ENCODE measurements at regions not wholly inside any gene's neighbourhood (a gene's known extent, or its start where the extent isn't known, plus 50 kb on each side); places are given as distances from the start of the nearest gene placed in this dataset.
"Not testable (repeated sequence)": the region's sequence is repeated elsewhere in the genome, so short reads cannot be mapped to it uniquely, and the experiment has no call there.

DNA sequence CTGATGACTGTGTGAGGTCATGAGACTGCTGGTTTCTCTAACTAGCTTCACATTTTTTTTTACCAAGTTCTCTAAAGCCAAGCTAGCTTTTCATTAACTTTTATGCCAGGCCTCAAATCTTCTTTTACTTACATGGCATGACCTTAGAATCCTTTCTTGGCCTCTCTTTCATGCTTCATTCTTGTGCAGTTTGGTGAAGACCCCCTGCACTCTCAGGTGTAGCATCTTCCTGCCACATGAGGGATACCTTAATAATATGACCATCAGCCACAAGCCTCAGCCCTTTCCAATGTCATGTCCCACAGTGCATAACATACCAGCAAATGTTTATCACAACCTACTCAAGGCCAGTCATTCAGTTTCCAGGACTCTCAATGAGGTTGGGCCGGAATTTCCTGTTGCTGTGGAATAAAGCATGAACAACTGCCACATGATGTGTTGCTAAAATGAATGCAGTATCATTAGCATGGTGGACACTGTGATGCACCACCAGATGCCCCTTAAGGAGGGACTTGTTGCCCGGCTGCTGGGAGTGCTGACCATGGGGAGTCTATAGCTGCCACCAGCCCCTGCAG lies 72.2 kb downstream of the RIN2 start:
- H3K27ac ChIP-seq (ENCODE audit: low read depth, low read length): no peak overlapping the region
- 83 to 92% (median 86%) methylated on average over 2 of the region's 2 CpGs for WGBS, 3 donors

GRCh38 chr20:19832875-19833274 lies 74.8 kb downstream of the RIN2 start:
- no peak overlapping the region for H3K27ac ChIP-seq (ENCODE audit: low read depth, low read length)
- 63 to 75% (median 67%) methylated on average over 5 of the region's 5 CpGs for WGBS, 3 donors

- H3K27ac ChIP-seq (ENCODE audit: low read depth, low read length): no peak overlapping the region
- WGBS, 3 donors: 77 to 81% (median 81%) methylated on average over 6 of the region's 6 CpGs
These were observed 75.3 kb downstream of the RIN2 start for GRCh38 chr20:19833395-19833794.

- no peak overlapping the region for H3K27ac ChIP-seq (ENCODE audit: low read depth, low read length)
- 85 to 90% (median 88%) methylated on average over 4 of the region's 4 CpGs for whole genome bisulfite sequencing, 3 donors
These were observed 76.2 kb downstream of the RIN2 start for GRCh38 chr20:19834287-19834686.

DNA sequence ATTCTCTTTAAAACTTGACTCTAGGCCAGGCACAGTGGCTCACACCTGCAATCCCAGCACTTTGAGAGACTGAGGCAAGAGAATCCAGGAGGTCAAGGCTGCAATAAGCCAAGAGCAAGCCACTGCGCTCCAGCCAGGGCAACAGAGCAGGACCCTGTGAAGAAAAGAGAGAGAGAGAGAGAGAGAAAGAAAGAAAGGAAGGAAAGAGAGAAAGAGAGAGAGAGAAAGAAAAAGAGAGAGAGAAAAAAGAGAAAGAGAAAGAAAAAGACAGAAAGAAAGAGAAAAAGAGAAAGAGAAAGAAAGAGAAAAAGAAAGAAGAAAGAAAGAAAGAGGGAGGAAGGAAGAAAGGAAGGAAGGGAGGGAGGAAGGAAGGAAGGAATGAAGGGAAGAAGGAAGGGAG lies 76.7 kb downstream of the RIN2 start:
- H3K27ac ChIP-seq (ENCODE audit: low read depth, low read length): no peak overlapping the region
- WGBS, 3 donors: 97 to 100% (median 98%) methylated on average over 1 of the region's 1 CpG

DNA sequence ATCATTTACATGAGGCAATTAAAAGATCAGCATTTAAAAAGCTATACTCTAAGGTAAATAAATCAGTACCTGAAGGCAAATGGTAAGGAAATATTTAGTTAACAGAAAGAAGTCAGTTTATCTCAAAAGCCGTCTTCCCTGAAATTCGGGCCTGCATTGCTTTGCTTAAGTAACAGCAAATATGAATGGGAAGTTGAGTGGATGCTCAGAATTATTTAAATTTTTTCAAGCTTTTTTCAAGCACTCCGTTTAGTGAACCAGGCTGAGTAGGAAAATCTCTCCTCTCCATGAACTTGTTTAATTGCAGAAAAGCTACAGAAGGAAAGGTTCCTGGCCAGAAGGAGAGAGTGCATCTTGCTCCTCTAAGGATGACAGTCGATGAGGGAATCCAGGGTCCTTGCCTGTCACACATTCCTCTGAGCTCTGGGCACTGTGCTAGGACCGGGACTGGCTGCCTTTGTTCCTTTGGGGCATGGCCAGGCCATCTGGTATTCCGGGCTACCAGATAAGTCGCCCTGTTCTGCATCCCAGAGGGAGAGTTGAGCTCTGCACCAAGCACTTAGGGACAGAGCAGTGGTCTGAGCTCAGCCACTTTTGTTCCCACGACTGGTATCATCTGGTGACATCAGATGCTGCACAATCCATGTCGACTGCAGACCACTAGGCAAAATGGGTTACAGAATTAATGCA lies 77.6 kb downstream of the RIN2 start:
- no peak overlapping the region for H3K27ac ChIP-seq (ENCODE audit: low read depth, low read length)
- 65 to 82% (median 75%) methylated on average over 9 of the region's 9 CpGs for WGBS, 3 donors

- H3K27ac ChIP-seq (ENCODE audit: low read depth, low read length): no peak overlapping the region
- 80 to 87% (median 86%) methylated on average over 5 of the region's 5 CpGs for WGBS, 3 donors
These were observed 80.4 kb downstream of the RIN2 start for GRCh38 chr20:19838468-19838867.

GRCh38 chr20:19839053-19839452 lies 81.0 kb downstream of the RIN2 start:
- H3K27ac ChIP-seq (ENCODE audit: low read depth, low read length): no peak overlapping the region
- WGBS, 3 donors: 87 to 96% (median 96%) methylated on average over 9 of the region's 9 CpGs

DNA sequence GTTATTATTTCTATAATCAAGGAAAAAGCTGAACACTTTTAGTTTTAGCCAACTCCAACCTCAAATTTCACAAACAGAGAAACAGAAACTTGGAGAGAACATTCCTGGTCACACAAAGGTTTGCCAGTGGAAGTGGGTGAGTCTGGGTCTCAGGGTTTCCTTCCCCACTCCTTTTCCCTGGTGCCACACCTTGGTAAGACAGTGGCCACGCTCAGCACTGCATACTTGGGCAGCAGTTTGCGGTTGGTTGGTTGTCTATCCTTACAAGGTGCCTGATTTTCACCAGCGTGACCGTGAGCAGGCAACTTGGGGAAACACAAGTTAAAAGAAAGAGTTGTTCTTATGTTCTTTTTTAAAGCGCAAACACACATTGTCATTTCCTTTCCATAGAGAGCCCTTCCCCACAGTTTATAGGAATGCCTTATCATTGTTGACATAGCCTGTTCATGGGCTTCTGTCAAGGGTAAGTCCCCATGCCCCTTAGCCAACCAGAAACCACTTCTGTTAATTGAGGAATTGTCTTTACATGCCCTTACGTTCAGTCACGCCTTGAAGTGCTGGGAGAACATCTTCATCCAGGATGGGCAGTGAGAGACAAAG lies 82.2 kb downstream of the RIN2 start:
- WGBS, 3 donors: 60 to 90% (median 67%) methylated on average over 7 of the region's 7 CpGs
- no peak overlapping the region for H3K27ac ChIP-seq (ENCODE audit: low read depth, low read length)

DNA sequence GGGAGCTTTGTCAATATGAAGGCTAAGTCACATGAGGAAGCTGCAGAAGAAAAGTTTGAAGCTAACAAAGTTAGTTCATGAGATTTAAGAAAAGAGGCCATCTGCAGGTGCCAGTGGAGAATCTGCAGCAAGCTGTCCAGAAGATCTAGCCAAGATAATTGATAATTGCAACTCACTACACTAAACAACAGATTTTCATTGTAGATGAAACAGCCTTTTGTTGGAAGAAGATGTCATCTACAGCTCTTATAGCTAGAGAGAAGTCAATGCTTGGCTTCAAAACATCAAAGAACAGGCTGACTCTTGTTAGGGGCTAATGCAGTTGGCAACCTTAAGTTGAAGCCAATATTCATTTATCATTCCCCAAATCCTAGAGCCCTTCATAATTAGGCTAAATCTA lies 83.7 kb downstream of the RIN2 start:
- no peak overlapping the region for H3K27ac ChIP-seq (ENCODE audit: low read depth, low read length)

DNA sequence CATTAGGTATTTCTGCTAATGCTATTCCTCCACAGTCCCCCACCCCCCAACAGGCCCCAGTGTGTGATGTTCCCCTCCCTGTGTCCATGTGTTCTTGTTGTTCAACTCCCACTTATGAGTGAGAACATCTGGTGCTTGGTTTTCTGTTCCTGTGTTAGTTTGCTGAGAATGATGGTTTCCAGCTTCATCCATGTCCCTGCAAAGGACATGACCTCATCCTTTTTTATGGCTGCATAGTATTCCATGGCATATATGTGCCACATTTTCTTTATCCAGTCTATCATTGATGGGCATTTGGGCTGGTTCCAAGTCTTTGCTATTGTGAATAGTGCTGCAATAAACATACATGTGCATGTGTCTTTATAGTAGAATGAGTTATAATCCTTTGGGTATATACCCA lies 86.8 kb downstream of the RIN2 start:
- not testable (repeated sequence) for H3K27ac ChIP-seq (ENCODE audit: low read depth, low read length)

DNA sequence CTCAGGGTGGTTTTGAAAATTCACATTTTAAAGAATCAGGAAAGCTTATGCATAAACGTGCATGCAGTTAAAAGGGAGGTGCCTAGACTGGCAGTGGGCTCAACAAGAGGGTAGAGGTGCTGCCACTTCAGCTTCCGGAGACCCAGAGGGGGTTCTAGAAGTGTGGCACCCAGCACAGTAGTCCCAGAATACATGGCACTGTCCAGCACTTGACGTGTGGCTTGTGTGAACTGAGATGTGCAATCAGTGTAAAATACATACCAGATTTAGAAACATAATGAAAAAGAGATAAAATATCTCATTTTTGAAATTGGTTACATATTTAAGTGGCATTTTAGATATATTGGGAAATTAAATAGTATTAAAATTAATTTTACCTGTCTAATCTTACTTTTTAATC lies 89.3 kb downstream of the RIN2 start:
- no peak overlapping the region for H3K27ac ChIP-seq (ENCODE audit: low read depth, low read length)
- whole genome bisulfite sequencing, 3 donors: 87 to 94% (median 91%) methylated on average over 3 of the region's 3 CpGs

GRCh38 chr20:19849341-19850197 lies 91.5 kb downstream of the RIN2 start:
- 35 to 66% (median 40%) methylated on average over 14 of the region's 14 CpGs for WGBS, 3 donors
- H3K27ac ChIP-seq (ENCODE audit: low read depth, low read length): no peak overlapping the region

GRCh38 chr20:19850198-19850533 lies 92.1 kb downstream of the RIN2 start:
- H3K27ac ChIP-seq (ENCODE audit: low read depth, low read length): no peak overlapping the region
- 43 to 50% (median 47%) methylated on average over 4 of the region's 4 CpGs for WGBS, 3 donors

- H3K27ac ChIP-seq (ENCODE audit: low read depth, low read length): no peak overlapping the region
- 72 to 81% (median 77%) methylated on average over 7 of the region's 7 CpGs for WGBS, 3 donors
These were observed 93.8 kb downstream of the RIN2 start for GRCh38 chr20:19851861-19852260.

- no peak overlapping the region for H3K27ac ChIP-seq (ENCODE audit: low read depth, low read length)
- 91 to 97% (median 95%) methylated on average over 3 of the region's 3 CpGs for WGBS, 3 donors
These were observed 97.4 kb downstream of the RIN2 start for GRCh38 chr20:19855416-19855815.

GRCh38 chr20:19858466-19859371 lies 100.7 kb downstream of the RIN2 start:
- WGBS, 3 donors: 76 to 84% (median 81%) methylated on average over 9 of the region's 9 CpGs
- no peak overlapping the region for H3K27ac ChIP-seq (ENCODE audit: low read depth, low read length)

GRCh38 chr20:19859444-19859843 lies 101.4 kb downstream of the RIN2 start:
- no peak overlapping the region for H3K27ac ChIP-seq (ENCODE audit: low read depth, low read length)
- 95 to 98% (median 98%) methylated on average over 3 of the region's 3 CpGs for WGBS, 3 donors

All from adipose tissue (tissue), 3 donors.